GM12878 (cell line): ENCODE measurements at regions not wholly inside any gene's neighbourhood (a gene's known extent, or its start where the extent isn't known, plus 50 kb on each side); places are given as distances from the start of the nearest gene placed in this dataset.

Source experiments
- BMI1 ChIP-seq: fragments of 450-650 bp; IDR thresholded peaks from 2 replicates; pipeline ENCODE4 v1.6.1; 2016; ENCODE audit warnings: mild to moderate bottlenecking, moderate library complexity, borderline replicate concordance
- CHD4 ChIP-seq: fragments of 200-600 bp; sonication (generic); IDR thresholded peaks from 2 replicates; pipeline ENCODE4 v1.6.1; 2016; ENCODE audit warnings: mild to moderate bottlenecking
- EED ChIP-seq: sonication (generic); IDR thresholded peaks from 2 replicates; pipeline ENCODE4 v1.6.1; 2016; ENCODE audit warnings: antibody characterized with exemption, low read depth
- EGR1 ChIP-seq, 2 experiments: IDR thresholded peaks; 1 replicate in 1 of 2; 2 replicates in 1 of 2; pipeline ENCODE4 v1.6.1; 2011 to 2012; ENCODE audit warnings: low read depth in 2 of 2, low read length in 2 of 2, borderline replicate concordance in 1 of 2, mild to moderate bottlenecking in 1 of 2, moderate library complexity in 1 of 2
- HCFC1 ChIP-seq: fragments of 150-350 bp; IDR thresholded peaks from 2 replicates; pipeline ENCODE4 v1.6.1; 2014; ENCODE audit warnings: low read length
- HDGF ChIP-seq: fragments of 450-650 bp; IDR thresholded peaks from 2 replicates; pipeline ENCODE4 v1.6.1; 2016; ENCODE audit warnings: antibody characterized with exemption
- IKZF1 ChIP-seq: fragments of 450-650 bp; conservative IDR thresholded peaks from 2 replicates; pipeline ENCODE4 v1.6.1; 2017; ENCODE audit warnings: antibody characterized with exemption, mild to moderate bottlenecking
- MXI1 ChIP-seq: fragments of 150-350 bp; IDR thresholded peaks from 2 replicates; pipeline ENCODE4 v1.6.1; 2011; ENCODE audit warnings: low read depth, mild to moderate bottlenecking, inconsistent platforms, low read length, improper control_type of control experiment
- NFXL1 ChIP-seq: fragments of 450-650 bp; IDR thresholded peaks from 2 replicates; pipeline ENCODE4 v1.6.1; 2017; ENCODE audit warnings: antibody characterized with exemption, mild to moderate bottlenecking, borderline replicate concordance
- PAX8 ChIP-seq: fragments of 450-650 bp; IDR thresholded peaks from 2 replicates; pipeline ENCODE4 v1.6.1; 2017; ENCODE audit warnings: mild to moderate bottlenecking, moderate library complexity
- POU2F2 ChIP-seq: IDR thresholded peaks from 3 replicates; pipeline ENCODE4 v1.6.1; 2011; ENCODE audit warnings: low read depth, mild to moderate bottlenecking, low read length, borderline replicate concordance
- RUNX3 ChIP-seq: IDR thresholded peaks from 2 replicates; pipeline ENCODE4 v1.6.1; 2012; ENCODE audit warnings: low read length, inconsistent platforms
- SMAD5 ChIP-seq: IDR thresholded peaks from 2 replicates; pipeline ENCODE4 v1.6.1; 2016; ENCODE audit warnings: antibody characterized with exemption, low read depth
- TF ChIP-seq, protein P1 (sequence below): fragments of 450-650 bp; IDR thresholded peaks from 2 replicates; pipeline ENCODE4 v1.6.1; 2017; ENCODE audit warnings: mild to moderate bottlenecking, moderate library complexity
- TF ChIP-seq, protein P2 (sequence below): IDR thresholded peaks from 2 replicates; pipeline ENCODE4 v1.6.1; 2012; ENCODE audit warnings: low read depth, low read length, improper control_type of control experiment
- TF ChIP-seq, protein P3 (sequence below): IDR thresholded peaks from 2 replicates; pipeline ENCODE4 v1.6.1; 2011; ENCODE audit warnings: low read depth, low read length, improper control_type of control experiment, borderline replicate concordance

DNA sequence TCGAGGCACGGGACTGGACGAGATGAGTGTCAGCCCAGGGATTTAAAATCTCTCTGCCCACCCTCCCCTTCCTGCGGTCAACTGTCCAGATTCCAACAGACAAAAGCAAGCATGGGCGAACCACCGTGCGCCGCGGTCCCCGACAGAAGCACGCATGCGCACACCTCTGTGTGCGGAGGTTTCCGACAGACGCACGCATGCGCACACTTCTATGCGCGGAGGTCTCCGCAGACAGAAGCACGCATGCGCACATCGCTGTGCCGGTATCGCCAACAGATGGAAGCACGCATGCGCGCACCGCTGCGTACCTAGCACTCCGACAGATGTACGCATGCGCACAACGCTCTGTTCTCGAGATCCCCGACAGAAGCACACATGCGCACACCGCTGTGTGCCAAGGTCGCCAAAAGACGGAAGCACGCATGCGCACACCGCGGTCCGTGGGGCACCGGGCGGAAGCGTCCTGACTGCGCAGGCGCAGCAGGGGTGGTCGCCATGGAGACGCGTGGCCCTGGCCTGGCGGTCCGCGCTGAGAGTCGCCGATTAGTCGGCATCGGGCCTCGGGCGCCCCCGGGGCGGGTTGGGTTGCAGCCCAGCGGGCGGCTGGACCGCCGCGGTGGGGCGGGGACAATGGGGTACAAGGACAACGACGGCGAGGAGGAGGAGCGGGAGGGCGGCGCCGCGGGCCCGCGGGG is 57.4 kb upstream of the RPH3AL start (continued):
- no peak for TF ChIP-seq EED
- TF ChIP-seq, protein P1, sequence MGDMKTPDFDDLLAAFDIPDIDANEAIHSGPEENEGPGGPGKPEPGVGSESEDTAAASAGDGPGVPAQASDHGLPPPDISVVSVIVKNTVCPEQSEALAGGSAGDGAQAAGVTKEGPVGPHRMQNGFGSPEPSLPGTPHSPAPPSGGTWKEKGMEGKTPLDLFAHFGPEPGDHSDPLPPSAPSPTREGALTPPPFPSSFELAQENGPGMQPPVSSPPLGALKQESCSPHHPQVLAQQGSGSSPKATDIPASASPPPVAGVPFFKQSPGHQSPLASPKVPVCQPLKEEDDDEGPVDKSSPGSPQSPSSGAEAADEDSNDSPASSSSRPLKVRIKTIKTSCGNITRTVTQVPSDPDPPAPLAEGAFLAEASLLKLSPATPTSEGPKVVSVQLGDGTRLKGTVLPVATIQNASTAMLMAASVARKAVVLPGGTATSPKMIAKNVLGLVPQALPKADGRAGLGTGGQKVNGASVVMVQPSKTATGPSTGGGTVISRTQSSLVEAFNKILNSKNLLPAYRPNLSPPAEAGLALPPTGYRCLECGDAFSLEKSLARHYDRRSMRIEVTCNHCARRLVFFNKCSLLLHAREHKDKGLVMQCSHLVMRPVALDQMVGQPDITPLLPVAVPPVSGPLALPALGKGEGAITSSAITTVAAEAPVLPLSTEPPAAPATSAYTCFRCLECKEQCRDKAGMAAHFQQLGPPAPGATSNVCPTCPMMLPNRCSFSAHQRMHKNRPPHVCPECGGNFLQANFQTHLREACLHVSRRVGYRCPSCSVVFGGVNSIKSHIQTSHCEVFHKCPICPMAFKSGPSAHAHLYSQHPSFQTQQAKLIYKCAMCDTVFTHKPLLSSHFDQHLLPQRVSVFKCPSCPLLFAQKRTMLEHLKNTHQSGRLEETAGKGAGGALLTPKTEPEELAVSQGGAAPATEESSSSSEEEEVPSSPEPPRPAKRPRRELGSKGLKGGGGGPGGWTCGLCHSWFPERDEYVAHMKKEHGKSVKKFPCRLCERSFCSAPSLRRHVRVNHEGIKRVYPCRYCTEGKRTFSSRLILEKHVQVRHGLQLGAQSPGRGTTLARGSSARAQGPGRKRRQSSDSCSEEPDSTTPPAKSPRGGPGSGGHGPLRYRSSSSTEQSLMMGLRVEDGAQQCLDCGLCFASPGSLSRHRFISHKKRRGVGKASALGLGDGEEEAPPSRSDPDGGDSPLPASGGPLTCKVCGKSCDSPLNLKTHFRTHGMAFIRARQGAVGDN = peak; percentile 82
- peak; percentile 93 for TF ChIP-seq MXI1
- TF ChIP-seq CHD4 = no peak
- TF ChIP-seq, protein P2, sequence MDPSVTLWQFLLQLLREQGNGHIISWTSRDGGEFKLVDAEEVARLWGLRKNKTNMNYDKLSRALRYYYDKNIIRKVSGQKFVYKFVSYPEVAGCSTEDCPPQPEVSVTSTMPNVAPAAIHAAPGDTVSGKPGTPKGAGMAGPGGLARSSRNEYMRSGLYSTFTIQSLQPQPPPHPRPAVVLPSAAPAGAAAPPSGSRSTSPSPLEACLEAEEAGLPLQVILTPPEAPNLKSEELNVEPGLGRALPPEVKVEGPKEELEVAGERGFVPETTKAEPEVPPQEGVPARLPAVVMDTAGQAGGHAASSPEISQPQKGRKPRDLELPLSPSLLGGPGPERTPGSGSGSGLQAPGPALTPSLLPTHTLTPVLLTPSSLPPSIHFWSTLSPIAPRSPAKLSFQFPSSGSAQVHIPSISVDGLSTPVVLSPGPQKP = peak; percentile 45; the same call in 1 of the 2 replicates
- TF ChIP-seq, protein P3, sequence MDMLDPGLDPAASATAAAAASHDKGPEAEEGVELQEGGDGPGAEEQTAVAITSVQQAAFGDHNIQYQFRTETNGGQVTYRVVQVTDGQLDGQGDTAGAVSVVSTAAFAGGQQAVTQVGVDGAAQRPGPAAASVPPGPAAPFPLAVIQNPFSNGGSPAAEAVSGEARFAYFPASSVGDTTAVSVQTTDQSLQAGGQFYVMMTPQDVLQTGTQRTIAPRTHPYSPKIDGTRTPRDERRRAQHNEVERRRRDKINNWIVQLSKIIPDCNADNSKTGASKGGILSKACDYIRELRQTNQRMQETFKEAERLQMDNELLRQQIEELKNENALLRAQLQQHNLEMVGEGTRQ = no peak
- TF ChIP-seq POU2F2 = peak; percentile 25; the same call in 1 of the 3 replicates
- peak; percentile 84 for TF ChIP-seq RUNX3
- TF ChIP-seq EGR1 (IDR thresholded peaks at IDR 0.05; ENCODE audit: borderline replicate concordance in 1 of 2, low read depth in 2 of 2, low read length in 2 of 2) = no peak
- no peak for TF ChIP-seq NFXL1
- peak; percentile 95 for TF ChIP-seq BMI1
- peak; percentile 38 for TF ChIP-seq HCFC1
- peak; percentile 79 for TF ChIP-seq HDGF
- TF ChIP-seq PAX8 = no peak
- TF ChIP-seq SMAD5 = peak; percentile 78; the same call in 1 of the 2 replicates
- peak; percentile 100 for TF ChIP-seq IKZF1
- TF ChIP-seq, all 136 proteins: peak for 24
